WTC11 (cell line): ENCODE measurements at regions not wholly inside any gene's neighbourhood (a gene's known extent, or its start where the extent isn't known, plus 50 kb on each side); places are given as distances from the start of the nearest gene placed in this dataset.

Experiments
- ATAC-seq: fragments of 200-7000 bp; cut with Tn5 transposase; 2 replicates; pipeline ENCODE4 v1.10.0; 2021; ENCODE audit warnings: mild to moderate bottlenecking, moderate library complexity
- CTCF ChIA-PET: fragments of 300-600 bp; sonication (Branson Sonifier 250); formaldehyde crosslinking; loops from one replicate; lab custom pipeline; 2021; ENCODE audit warnings: antibody characterized with exemption; lab: Charles Lee
- POLR2A ChIA-PET: fragments of 350-600 bp; sonication (Branson Sonifier 250); formaldehyde crosslinking; loops from one replicate; lab custom pipeline; 2021; ENCODE audit warnings: antibody characterized with exemption; lab: Charles Lee
- DNase-seq: peaks from one replicate; pipeline ENCODE4 v3.0.0; 2021; ENCODE audit warnings: low spot score
- H3K27ac Mint-ChIP-seq: 2 replicates; pipeline ENCODE4 v1.8.0; 2021; ENCODE audit warnings: mixed read lengths
- H3K27me3 Mint-ChIP-seq: 2 replicates; pipeline ENCODE4 v1.8.0; 2021; ENCODE audit warnings: low read depth, mild to moderate bottlenecking, moderate library complexity, mixed read lengths
- H3K36me3 Mint-ChIP-seq: 2 replicates; pipeline ENCODE4 v1.8.0; 2021; ENCODE audit warnings: mixed read lengths
- H3K4me1 Mint-ChIP-seq: 2 replicates; pipeline ENCODE4 v1.8.0; 2022; ENCODE audit warnings: mixed read lengths
- H3K4me3 Mint-ChIP-seq: 2 replicates; pipeline ENCODE4 v1.8.0; 2021; ENCODE audit warnings: mild to moderate bottlenecking, moderate library complexity, mixed read lengths
- H3K9me3 Mint-ChIP-seq: 2 replicates; pipeline ENCODE4 v1.8.0; 2021; ENCODE audit warnings: mixed read lengths
- ATF1 ChIP-seq: sonication (generic); formaldehyde crosslinking; IDR thresholded peaks from 2 replicates; pipeline ENCODE4 v1.8.1; 2023; ENCODE audit warnings: mild to moderate bottlenecking, moderate library complexity, missing genetic modification reagents
- GABPB1 ChIP-seq: sonication (generic); formaldehyde crosslinking; IDR thresholded peaks from 2 replicates; pipeline ENCODE4 v1.8.1; 2023; ENCODE audit warnings: mild to moderate bottlenecking, missing genetic modification reagents
- JAZF1 ChIP-seq: fragments of 250-450 bp; sonication (Bioruptor Pico); IDR thresholded peaks from 2 replicates; pipeline ENCODE4 v1.9.0; 2021; ENCODE audit warnings: moderate library complexity, mild to moderate bottlenecking, inconsistent platforms
- MXD4 ChIP-seq: fragments of 250-450 bp; sonication (Bioruptor Pico); IDR thresholded peaks from 2 replicates; pipeline ENCODE4 v1.8.0; 2021; ENCODE audit warnings: mild to moderate bottlenecking, moderate library complexity, borderline replicate concordance
- NFE2L1 ChIP-seq: sonication (generic); formaldehyde crosslinking; IDR thresholded peaks from 2 replicates; pipeline ENCODE4 v1.8.1; 2023; ENCODE audit warnings: missing genetic modification reagents
- NFYB ChIP-seq: sonication (generic); formaldehyde crosslinking; conservative IDR thresholded peaks from 2 replicates; pipeline ENCODE4 v1.8.0; 2022; ENCODE audit warnings: low read depth, missing genetic modification reagents
- PRDM15 ChIP-seq: sonication (generic); formaldehyde crosslinking; IDR thresholded peaks from 2 replicates; pipeline ENCODE4 v1.8.0; 2022; ENCODE audit warnings: missing genetic modification reagents
- PREB ChIP-seq: sonication (generic); formaldehyde crosslinking; IDR thresholded peaks from 2 replicates; pipeline ENCODE4 v1.8.1; 2022; ENCODE audit warnings: mild to moderate bottlenecking, missing genetic modification reagents, moderate library complexity, borderline replicate concordance
- PRRX2 ChIP-seq: fragments of 250-450 bp; sonication (Bioruptor Pico); IDR thresholded peaks from 2 replicates; pipeline ENCODE4 v1.8.0; 2021; ENCODE audit warnings: mild to moderate bottlenecking
- ZNF121 ChIP-seq: sonication (generic); formaldehyde crosslinking; IDR thresholded peaks from 2 replicates; pipeline ENCODE4 v1.8.0; 2023; ENCODE audit warnings: missing genetic modification reagents
- ZNF219 ChIP-seq: sonication (generic); formaldehyde crosslinking; IDR thresholded peaks from 2 replicates; pipeline ENCODE4 v1.8.0; 2023; ENCODE audit warnings: missing genetic modification reagents, mild to moderate bottlenecking, borderline replicate concordance
- ZNF263 ChIP-seq: sonication (generic); formaldehyde crosslinking; IDR thresholded peaks from 2 replicates; pipeline ENCODE4 v1.8.1; 2022; ENCODE audit warnings: low read depth, mild to moderate bottlenecking, moderate library complexity, missing genetic modification reagents
- TF ChIP-seq, protein P1 (sequence below): sonication (generic); formaldehyde crosslinking; IDR thresholded peaks from 2 replicates; pipeline ENCODE4 v1.8.0; 2023; ENCODE audit warnings: mild to moderate bottlenecking, missing genetic modification reagents
- TF ChIP-seq, protein P2 (sequence below): fragments of 250-450 bp; sonication (Bioruptor Pico); IDR thresholded peaks from 2 replicates; pipeline ENCODE4 v1.9.0; 2021; ENCODE audit warnings: moderate library complexity, mild to moderate bottlenecking, inconsistent platforms, borderline replicate concordance
- TF ChIP-seq, protein P3 (sequence below): sonication (generic); formaldehyde crosslinking; IDR thresholded peaks from 2 replicates; pipeline ENCODE4 v1.8.1; 2023; ENCODE audit warnings: mild to moderate bottlenecking, missing genetic modification reagents, moderate library complexity
- TF ChIP-seq, protein P4 (sequence below): sonication (generic); formaldehyde crosslinking; IDR thresholded peaks from 2 replicates; pipeline ENCODE4 v1.8.1; 2023; ENCODE audit warnings: mild to moderate bottlenecking, missing genetic modification reagents, borderline replicate concordance

DNA sequence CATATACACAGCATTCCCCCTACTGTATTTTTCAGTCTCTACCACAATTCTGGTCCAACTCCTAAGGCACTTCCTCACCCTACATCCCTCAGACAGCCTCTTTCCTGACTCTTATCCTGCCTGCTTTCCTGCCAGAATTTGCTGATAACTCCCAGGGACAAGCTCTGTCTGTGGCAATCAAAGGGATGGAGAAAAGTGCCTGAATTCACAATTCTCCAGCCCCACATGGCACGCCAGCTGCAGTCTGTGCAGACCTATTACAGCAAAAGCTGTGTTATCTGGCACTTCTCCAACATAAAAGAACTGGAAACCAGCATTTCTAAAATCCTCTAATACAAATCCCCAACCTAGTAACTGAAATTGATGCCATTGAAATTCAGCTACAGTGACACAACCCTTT lies 404.8 kb downstream of the KLHL13 start:
- no peak for DNase-seq
- H3K4me1 Mint-ChIP-seq = no peaks in the 10 kb centered on the region
- no peak for ATAC-seq
- no peak overlapping the region for H3K27ac Mint-ChIP-seq
- H3K36me3 Mint-ChIP-seq = no peaks in the 10 kb centered on the region
- POLR2A ChIA-PET = no interaction called here
- no peak overlapping the region for H3K4me3 Mint-ChIP-seq
- no peaks in the 10 kb centered on the region for H3K9me3 Mint-ChIP-seq
- CTCF ChIA-PET = no interaction called here
- TF ChIP-seq PRRX2 (CRISPR knock-in tag) = no peak
- TF ChIP-seq MXD4 (CRISPR knock-in tag) = no peak
- TF ChIP-seq PRDM15 (CRISPR knock-in tag) = no peak
- no peak for TF ChIP-seq ZNF121 (CRISPR knock-in tag)
- TF ChIP-seq ZNF263 (CRISPR knock-in tag) = no peak
- TF ChIP-seq ATF1 = no peak
- TF ChIP-seq NFE2L1 (CRISPR knock-in tag) = no peak
- no peak for TF ChIP-seq NFYB (CRISPR knock-in tag)
- TF ChIP-seq PREB (CRISPR knock-in tag) = no peak
- TF ChIP-seq JAZF1 (CRISPR knock-in tag) = no peak
- TF ChIP-seq, protein P1, sequence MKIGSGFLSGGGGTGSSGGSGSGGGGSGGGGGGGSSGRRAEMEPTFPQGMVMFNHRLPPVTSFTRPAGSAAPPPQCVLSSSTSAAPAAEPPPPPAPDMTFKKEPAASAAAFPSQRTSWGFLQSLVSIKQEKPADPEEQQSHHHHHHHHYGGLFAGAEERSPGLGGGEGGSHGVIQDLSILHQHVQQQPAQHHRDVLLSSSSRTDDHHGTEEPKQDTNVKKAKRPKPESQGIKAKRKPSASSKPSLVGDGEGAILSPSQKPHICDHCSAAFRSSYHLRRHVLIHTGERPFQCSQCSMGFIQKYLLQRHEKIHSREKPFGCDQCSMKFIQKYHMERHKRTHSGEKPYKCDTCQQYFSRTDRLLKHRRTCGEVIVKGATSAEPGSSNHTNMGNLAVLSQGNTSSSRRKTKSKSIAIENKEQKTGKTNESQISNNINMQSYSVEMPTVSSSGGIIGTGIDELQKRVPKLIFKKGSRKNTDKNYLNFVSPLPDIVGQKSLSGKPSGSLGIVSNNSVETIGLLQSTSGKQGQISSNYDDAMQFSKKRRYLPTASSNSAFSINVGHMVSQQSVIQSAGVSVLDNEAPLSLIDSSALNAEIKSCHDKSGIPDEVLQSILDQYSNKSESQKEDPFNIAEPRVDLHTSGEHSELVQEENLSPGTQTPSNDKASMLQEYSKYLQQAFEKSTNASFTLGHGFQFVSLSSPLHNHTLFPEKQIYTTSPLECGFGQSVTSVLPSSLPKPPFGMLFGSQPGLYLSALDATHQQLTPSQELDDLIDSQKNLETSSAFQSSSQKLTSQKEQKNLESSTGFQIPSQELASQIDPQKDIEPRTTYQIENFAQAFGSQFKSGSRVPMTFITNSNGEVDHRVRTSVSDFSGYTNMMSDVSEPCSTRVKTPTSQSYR (CRISPR knock-in tag) = no peak
- TF ChIP-seq, protein P2, sequence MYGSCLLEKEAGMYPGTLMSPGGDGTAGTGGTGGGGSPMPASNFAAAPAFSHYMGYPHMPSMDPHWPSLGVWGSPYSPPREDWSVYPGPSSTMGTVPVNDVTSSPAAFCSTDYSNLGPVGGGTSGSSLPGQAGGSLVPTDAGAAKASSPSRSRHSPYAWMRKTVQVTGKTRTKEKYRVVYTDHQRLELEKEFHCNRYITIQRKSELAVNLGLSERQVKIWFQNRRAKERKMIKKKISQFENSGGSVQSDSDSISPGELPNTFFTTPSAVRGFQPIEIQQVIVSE = no peak
- TF ChIP-seq, protein P3, sequence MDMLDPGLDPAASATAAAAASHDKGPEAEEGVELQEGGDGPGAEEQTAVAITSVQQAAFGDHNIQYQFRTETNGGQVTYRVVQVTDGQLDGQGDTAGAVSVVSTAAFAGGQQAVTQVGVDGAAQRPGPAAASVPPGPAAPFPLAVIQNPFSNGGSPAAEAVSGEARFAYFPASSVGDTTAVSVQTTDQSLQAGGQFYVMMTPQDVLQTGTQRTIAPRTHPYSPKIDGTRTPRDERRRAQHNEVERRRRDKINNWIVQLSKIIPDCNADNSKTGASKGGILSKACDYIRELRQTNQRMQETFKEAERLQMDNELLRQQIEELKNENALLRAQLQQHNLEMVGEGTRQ = no peak
- no peak for TF ChIP-seq ZNF219 (CRISPR knock-in tag)
- H3K27me3 Mint-ChIP-seq = no peaks in the 10 kb centered on the region; the same call in 1 of the 2 replicates

GRCh38 chrX:117707948-117708743 lies 408.5 kb downstream of the KLHL13 start:
- Mint-ChIP-seq H3K36me3 (no peaks in the 10 kb centered on the region), H3K4me1 (no peaks in the 10 kb centered on the region), H3K4me3 (no peak overlapping the region), H3K27ac (no peak overlapping the region), H3K27me3 (no peaks in the 10 kb centered on the region; the same call in 1 of the 2 replicates), H3K9me3 (no peaks in the 10 kb centered on the region)
- no peak for ATAC-seq
- ChIA-PET POLR2A (no interaction called here), CTCF (no interaction called here)
- DNase-seq = no peak
- TF ChIP-seq GABPB1 (CRISPR knock-in tag) = no peak
- no peak for TF ChIP-seq ZNF263 (CRISPR knock-in tag)
- TF ChIP-seq, protein P4, sequence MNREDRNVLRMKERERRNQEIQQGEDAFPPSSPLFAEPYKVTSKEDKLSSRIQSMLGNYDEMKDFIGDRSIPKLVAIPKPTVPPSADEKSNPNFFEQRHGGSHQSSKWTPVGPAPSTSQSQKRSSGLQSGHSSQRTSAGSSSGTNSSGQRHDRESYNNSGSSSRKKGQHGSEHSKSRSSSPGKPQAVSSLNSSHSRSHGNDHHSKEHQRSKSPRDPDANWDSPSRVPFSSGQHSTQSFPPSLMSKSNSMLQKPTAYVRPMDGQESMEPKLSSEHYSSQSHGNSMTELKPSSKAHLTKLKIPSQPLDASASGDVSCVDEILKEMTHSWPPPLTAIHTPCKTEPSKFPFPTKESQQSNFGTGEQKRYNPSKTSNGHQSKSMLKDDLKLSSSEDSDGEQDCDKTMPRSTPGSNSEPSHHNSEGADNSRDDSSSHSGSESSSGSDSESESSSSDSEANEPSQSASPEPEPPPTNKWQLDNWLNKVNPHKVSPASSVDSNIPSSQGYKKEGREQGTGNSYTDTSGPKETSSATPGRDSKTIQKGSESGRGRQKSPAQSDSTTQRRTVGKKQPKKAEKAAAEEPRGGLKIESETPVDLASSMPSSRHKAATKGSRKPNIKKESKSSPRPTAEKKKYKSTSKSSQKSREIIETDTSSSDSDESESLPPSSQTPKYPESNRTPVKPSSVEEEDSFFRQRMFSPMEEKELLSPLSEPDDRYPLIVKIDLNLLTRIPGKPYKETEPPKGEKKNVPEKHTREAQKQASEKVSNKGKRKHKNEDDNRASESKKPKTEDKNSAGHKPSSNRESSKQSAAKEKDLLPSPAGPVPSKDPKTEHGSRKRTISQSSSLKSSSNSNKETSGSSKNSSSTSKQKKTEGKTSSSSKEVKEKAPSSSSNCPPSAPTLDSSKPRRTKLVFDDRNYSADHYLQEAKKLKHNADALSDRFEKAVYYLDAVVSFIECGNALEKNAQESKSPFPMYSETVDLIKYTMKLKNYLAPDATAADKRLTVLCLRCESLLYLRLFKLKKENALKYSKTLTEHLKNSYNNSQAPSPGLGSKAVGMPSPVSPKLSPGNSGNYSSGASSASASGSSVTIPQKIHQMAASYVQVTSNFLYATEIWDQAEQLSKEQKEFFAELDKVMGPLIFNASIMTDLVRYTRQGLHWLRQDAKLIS (CRISPR knock-in tag) = no peak
